Erythroblast (primary cell): ENCODE measurements at regions not wholly inside any gene's neighbourhood (a gene's known extent, or its start where the extent isn't known, plus 50 kb on each side); places are given as distances from the start of the nearest gene placed in this dataset.

Experiments
- GATA1 ChIP-seq: IDR thresholded peaks from 2 replicates; pipeline ENCODE4 v1.6.1; 2011; ENCODE audit warnings: low read depth, mild to moderate bottlenecking, control low read depth, low read length, moderate library complexity
- POLR2A ChIP-seq: IDR thresholded peaks from 2 replicates; pipeline ENCODE4 v1.6.1; 2011; ENCODE audit warnings: mild to moderate bottlenecking, low read length

GRCh38 chr6:101080597-101080996 lies 199.5 kb upstream of the ASCC3 start:
- TF ChIP-seq POLR2A (no peak), GATA1 (no peak)
